ENCODE measurements at regions not wholly inside any gene's neighbourhood (a gene's known extent, or its start where the extent isn't known, plus 50 kb on each side); places are given as distances from the start of the nearest gene placed in this dataset.

DNA sequence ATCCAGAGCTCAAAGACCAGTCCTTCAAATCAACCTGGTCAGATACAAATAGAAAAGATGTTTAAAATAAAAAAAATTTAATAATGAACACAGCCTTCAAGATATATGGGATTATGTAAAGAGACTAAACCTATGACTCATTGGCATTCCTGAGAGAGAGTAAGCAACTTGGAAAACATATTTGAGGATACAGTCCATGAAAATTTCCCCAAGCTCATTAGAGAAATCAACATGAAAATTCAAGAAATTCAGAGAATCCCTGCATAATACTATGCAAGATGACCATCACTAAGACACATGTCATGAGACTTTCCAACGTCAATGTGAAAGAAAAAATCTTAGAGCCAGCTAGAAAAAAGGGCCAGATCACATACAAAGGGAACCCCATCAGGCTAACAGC is 512.9 kb upstream of the PTGER4 start:
- TF ChIP-seq, protein P1, sequence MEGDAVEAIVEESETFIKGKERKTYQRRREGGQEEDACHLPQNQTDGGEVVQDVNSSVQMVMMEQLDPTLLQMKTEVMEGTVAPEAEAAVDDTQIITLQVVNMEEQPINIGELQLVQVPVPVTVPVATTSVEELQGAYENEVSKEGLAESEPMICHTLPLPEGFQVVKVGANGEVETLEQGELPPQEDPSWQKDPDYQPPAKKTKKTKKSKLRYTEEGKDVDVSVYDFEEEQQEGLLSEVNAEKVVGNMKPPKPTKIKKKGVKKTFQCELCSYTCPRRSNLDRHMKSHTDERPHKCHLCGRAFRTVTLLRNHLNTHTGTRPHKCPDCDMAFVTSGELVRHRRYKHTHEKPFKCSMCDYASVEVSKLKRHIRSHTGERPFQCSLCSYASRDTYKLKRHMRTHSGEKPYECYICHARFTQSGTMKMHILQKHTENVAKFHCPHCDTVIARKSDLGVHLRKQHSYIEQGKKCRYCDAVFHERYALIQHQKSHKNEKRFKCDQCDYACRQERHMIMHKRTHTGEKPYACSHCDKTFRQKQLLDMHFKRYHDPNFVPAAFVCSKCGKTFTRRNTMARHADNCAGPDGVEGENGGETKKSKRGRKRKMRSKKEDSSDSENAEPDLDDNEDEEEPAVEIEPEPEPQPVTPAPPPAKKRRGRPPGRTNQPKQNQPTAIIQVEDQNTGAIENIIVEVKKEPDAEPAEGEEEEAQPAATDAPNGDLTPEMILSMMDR (IDR thresholded peaks at IDR 0.05; ENCODE audit: low read length): no peak
- no peak for TF ChIP-seq EZH2 (IDR thresholded peaks at IDR 0.05; ENCODE audit: borderline replicate concordance, low read length)
- H3K9me2 ChIP-seq (ENCODE audit: low read depth, low read length): no peaks in the 10 kb centered on the region

GRCh38 chr5:40165789-40166728 is 513.7 kb upstream of the PTGER4 start:
- no peaks in the 10 kb centered on the region for H3K27me3 ChIP-seq (ENCODE audit: insufficient read depth, low read length)
- no peaks in the 10 kb centered on the region for H3K36me3 ChIP-seq (ENCODE audit: insufficient read depth, low read length)
- no peaks in the 10 kb centered on the region for H3F3A ChIP-seq (ENCODE audit: insufficient read depth, low read length)
- peaks cover 6% of the 10 kb centered on the region; the same call in 1 of the 2 replicates for H3K9me3 ChIP-seq (ENCODE audit: low read length)
- no peak overlapping the region for H3K4me3 ChIP-seq (ENCODE audit: low read depth, low read length, poor library complexity, severe bottlenecking)
- TF ChIP-seq, protein P1 (IDR thresholded peaks at IDR 0.05; ENCODE audit: low read length): peak; percentile 31; the same call in 1 of the 2 replicates
- no peak for TF ChIP-seq EZH2 (IDR thresholded peaks at IDR 0.05; ENCODE audit: borderline replicate concordance, low read length)
- no peaks in the 10 kb centered on the region for H3K79me2 ChIP-seq (ENCODE audit: insufficient read depth, low read length)
- H3K4me1 ChIP-seq (ENCODE audit: insufficient read depth, low read length, severe bottlenecking): no peaks in the 10 kb centered on the region
- no peak overlapping the region for H3K4me2 ChIP-seq (ENCODE audit: low read length)
- no peaks in the 10 kb centered on the region for H4K20me1 ChIP-seq (ENCODE audit: insufficient read depth, low read length)
- no peak overlapping the region for H3K27ac ChIP-seq (ENCODE audit: low read depth, low read length, poor library complexity, severe bottlenecking)
- no peak overlapping the region for H3K9ac ChIP-seq (ENCODE audit: low read length)
- no peaks in the 10 kb centered on the region for H3K9me2 ChIP-seq (ENCODE audit: low read depth, low read length)
- no peak overlapping the region for H2AFZ ChIP-seq (ENCODE audit: low read length)

More for the DNA sequence above, 512.9 kb upstream of the PTGER4 start:
- peaks cover 6% of the 10 kb centered on the region; the same call in 1 of the 2 replicates for H3K9me3 ChIP-seq (ENCODE audit: low read length)
- no peaks in the 10 kb centered on the region for H3K4me1 ChIP-seq (ENCODE audit: insufficient read depth, low read length, severe bottlenecking)
- H3K4me3 ChIP-seq (ENCODE audit: low read depth, low read length, poor library complexity, severe bottlenecking): no peak overlapping the region
- no peaks in the 10 kb centered on the region for H3K27me3 ChIP-seq (ENCODE audit: insufficient read depth, low read length)
- H3K9ac ChIP-seq (ENCODE audit: low read length): no peak overlapping the region
- no peaks in the 10 kb centered on the region for H4K20me1 ChIP-seq (ENCODE audit: insufficient read depth, low read length)
- no peaks in the 10 kb centered on the region for H3K79me2 ChIP-seq (ENCODE audit: insufficient read depth, low read length)
- H3K36me3 ChIP-seq (ENCODE audit: insufficient read depth, low read length): no peaks in the 10 kb centered on the region
- no peaks in the 10 kb centered on the region for H3F3A ChIP-seq (ENCODE audit: insufficient read depth, low read length)
- no peak overlapping the region for H2AFZ ChIP-seq (ENCODE audit: low read length)
- H3K4me2 ChIP-seq (ENCODE audit: low read length): no peak overlapping the region
- H3K27ac ChIP-seq (ENCODE audit: low read depth, low read length, poor library complexity, severe bottlenecking): no peak overlapping the region

DNA sequence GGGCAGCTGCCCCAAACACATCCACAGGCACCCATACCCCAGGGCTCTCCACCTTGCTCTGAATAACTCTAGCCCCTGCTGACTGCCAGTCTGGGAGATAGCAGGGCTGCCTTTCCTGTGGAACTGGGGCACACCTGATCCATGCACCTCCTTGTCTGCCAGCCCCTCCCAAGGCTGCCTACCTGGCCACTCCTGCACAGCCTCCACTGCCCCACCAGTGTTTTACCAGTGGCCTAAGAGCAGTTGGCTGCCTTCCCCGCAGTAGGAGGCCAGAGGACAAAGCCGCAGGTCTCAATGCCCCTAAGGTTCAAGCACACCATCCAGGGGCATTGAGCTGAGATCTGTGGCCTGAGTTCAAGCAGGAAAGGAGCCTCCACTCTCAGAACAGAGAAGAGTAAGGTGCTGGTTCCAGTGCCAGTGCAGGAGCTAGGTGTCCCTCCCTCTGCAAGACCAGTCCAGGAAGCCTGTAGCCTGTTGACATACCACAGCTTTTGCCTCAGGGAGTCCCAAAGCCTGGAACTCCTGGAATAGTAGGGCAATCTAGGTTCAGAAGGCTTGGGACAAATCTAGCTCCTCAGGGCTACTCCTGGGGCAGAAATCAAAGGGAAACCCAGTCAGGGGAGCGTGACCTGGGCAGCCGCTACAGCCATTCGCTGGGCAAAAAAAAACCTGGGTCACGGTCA is 514.5 kb upstream of the PTGER4 start:
- H3K79me2 ChIP-seq (ENCODE audit: insufficient read depth, low read length): no peaks in the 10 kb centered on the region
- H3K9ac ChIP-seq (ENCODE audit: low read length): no peak overlapping the region
- H4K20me1 ChIP-seq (ENCODE audit: insufficient read depth, low read length): no peaks in the 10 kb centered on the region
- H3K9me2 ChIP-seq (ENCODE audit: low read depth, low read length): no peaks in the 10 kb centered on the region
- no peaks in the 10 kb centered on the region for H3F3A ChIP-seq (ENCODE audit: insufficient read depth, low read length)
- peaks cover under 1% of the 10 kb centered on the region; the same call in 1 of the 2 replicates for H3K9me3 ChIP-seq (ENCODE audit: low read length)
- no peaks in the 10 kb centered on the region for H3K4me1 ChIP-seq (ENCODE audit: insufficient read depth, low read length, severe bottlenecking)
- H3K4me2 ChIP-seq (ENCODE audit: low read length): no peak overlapping the region
- H3K27me3 ChIP-seq (ENCODE audit: insufficient read depth, low read length): no peaks in the 10 kb centered on the region
- H3K36me3 ChIP-seq (ENCODE audit: insufficient read depth, low read length): no peaks in the 10 kb centered on the region
- no peak for TF ChIP-seq EZH2 (IDR thresholded peaks at IDR 0.05; ENCODE audit: borderline replicate concordance, low read length)
- TF ChIP-seq, protein P1 (IDR thresholded peaks at IDR 0.05; ENCODE audit: low read length): no peak
- H2AFZ ChIP-seq (ENCODE audit: low read length): no peak overlapping the region
- no peak overlapping the region for H3K4me3 ChIP-seq (ENCODE audit: low read depth, low read length, poor library complexity, severe bottlenecking)
- H3K27ac ChIP-seq (ENCODE audit: low read depth, low read length, poor library complexity, severe bottlenecking): no peak overlapping the region
